ENCODE measurements at regions not wholly inside any gene's neighbourhood (a gene's known extent, or its start where the extent isn't known, plus 50 kb on each side); places are given as distances from the start of the nearest gene placed in this dataset.

- DNase-seq: no peak
These were observed 85.5 kb upstream of the RND3 start for GRCh38 chr2:150572961-150573395.

DNA sequence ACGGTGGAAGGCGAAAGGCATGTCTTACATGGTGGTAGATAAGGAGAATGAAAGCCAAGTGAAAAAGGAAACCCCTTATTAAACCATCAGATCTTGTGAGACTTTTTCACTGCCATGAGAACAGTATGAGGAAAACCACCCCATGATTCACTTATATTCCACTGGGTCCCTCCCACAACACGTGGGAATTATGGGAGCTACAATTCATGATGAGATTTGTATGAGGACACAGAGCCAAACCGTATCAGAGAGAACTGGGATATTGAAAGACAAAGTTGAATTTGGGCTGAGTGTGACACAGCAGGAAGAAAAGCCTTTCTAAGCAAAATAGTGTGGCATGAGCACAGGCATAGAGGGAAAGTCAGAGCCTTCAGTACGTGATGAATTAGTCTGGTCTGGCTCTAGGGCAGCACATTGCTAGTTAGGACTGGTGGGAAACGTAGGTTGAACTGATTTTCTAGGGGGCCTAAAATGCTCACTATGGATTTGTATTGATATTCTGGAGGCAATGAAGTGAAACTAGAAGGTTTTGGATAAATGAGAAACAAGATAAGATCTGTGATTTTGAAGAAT is 84.8 kb upstream of the RND3 start:
- DNase-seq: no peak

DNA sequence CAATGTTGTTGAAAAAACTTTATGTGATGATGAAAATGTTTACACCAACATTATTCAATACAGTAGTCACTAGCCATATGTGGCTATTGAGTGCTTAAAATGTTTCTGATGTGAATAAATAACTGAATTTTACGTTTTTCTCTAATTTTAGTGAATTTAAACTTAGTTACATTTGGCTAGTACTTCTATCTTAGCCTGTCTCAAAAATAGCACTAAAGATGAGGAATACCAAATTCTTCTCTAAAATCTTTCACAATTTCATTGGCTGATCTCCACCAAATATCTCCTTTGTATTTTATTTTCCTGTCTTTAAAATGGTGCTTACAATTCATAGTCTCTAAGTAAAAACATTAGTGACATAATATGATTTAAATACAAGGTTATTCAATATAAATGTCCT is 83.7 kb upstream of the RND3 start:
- DNase-seq: no peak

DNA sequence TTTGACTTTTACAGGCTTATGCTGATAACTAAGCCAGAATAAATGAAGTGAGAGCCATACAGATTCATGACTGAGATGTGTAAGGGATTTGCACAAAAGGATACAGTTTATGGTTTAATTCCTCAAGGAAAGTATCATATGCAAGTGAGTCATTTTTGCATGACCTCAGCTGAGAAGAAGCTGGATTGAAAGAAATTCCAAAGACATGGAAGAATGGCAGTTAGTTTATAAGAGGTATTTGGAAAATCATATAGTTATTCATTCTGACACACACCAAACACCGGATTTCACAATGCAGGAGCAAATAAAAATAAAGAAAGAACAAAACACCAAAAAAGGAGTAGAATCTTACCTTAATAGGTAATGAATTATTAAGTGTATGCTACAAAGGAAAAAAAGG is 83.2 kb upstream of the RND3 start:
- DNase-seq: no peak

DNA sequence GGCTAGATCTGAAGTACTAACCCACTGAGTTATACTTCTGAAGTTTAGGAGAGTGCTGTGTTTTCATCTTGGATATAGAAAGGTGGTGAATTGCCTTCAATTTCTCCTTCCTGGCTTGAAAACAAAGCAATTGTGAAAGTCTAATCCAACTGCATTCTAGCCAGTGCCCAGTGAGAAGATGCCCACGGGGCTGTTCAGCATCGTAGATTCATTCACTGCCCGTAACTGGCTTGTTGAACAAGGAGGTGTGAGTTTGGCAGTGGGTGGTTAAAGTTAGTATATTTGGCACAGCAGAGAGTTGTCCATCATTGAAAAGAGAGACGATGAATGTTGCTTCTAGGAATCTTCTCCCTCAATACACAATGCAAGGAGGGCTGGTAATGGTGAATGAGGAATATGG is 82.3 kb upstream of the RND3 start:
- no peak for DNase-seq

- no peak for DNase-seq
These were observed 80.4 kb upstream of the RND3 start for GRCh38 chr2:150567771-150568301.

DNA sequence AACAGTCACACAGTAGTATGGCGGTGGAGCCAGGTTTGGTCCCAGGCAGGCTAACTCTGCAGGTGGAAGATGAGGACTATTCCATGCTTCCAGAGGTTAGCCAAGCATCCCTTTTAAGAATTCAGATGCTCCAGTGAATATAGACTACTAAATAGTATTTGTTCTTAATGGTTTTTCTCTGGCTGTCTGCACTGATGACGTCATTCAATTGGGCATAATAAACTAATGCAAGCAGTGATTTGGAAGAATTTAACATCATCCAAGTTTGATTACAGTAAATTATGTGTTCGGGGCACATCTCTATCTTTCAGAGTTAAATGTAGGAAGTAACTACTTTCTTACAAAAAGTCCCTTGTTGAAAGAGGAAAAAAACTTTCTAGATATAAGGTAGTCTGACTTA is 78.8 kb upstream of the RND3 start:
- no peak for DNase-seq

DNA sequence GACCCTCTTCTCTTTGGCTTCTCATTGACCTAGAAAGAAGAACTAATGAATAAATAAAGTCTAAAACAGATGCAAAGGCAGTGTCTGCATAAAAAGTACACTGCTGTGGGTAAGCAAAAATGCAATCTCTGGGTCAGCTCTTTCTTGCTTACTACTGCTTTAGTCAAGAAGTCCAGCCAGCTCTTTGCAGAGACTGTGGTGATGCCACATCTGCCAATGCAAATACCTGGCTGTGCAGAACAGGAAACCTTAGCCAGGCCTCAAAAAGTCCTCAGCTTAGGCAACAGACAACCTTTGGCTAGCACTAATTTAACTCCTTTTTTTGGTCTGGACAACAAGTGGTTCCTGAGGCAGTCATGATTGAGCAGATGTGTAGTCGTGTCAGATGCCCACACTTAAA is 73.6 kb upstream of the RND3 start:
- no peak for DNase-seq

DNA sequence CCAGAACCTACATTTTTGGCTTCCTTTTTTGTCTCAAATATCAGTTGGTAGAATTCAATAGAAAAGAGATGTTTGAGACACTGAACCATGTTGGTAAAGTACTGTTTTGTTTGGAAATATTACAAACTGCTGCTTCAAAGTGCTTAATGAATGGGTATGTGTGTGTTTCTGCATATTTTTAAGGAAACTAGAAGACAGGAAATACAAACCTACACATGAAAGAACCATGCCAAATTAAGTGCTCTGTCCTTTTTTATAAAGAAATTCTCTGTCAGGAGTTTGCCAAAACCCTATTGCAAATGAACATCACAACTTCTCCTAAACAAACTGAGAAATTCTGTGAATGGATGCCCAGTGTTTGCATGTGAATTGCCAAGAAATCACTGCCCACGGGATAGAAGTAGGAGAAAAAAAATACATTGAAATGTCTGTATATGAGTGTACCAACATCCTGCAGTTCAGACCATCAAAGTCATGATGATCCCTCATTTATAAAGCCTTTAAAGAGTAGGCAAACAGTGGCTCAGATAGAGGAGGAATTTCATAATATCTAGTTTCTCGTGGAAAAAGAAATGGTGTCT is 69.6 kb upstream of the RND3 start:
- no peak for DNase-seq

GRCh38 chr2:150555611-150556356 is 68.3 kb upstream of the RND3 start:
- DNase-seq: no peak

DNA sequence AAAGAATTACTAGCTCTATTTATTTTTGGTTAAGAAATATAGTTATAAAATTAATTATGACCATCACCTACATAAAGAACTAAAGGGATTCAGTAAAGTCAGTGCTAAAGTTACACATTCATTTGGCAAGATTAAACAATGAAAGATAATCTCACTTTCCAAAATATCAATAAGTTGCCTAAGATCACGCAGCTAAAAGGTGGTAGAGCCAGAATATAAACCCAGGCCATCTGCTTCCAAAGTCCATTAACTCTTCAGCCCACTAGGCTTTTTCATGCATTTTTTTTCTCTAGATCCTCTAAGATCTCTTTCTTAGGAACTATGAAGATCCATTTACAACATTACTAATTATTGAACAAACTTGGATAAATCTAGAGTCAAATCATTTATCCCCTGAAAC is 66.6 kb upstream of the RND3 start:
- no peak for DNase-seq

GRCh38 chr2:150552041-150552820 is 64.8 kb upstream of the RND3 start:
- no peak for DNase-seq

DNA sequence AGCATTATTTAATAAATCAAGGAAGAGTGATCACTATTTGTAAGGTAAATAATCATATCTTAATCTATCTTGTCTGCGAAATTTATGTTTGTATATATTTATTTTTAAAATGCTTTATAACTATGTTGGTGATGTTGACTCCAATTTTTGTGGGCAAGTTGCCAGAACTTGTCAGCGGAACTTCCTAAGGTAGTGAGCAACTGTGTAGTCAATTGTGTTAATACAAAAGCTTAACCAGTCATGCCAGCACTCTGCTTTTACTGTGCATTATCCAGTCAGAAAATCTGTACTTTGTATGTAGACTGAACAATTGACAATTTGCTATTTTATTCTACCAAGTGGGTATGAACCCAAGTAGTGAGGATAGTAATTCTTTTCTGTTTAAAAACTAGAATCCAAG is 61.9 kb upstream of the RND3 start:
- DNase-seq: no peak

DNA sequence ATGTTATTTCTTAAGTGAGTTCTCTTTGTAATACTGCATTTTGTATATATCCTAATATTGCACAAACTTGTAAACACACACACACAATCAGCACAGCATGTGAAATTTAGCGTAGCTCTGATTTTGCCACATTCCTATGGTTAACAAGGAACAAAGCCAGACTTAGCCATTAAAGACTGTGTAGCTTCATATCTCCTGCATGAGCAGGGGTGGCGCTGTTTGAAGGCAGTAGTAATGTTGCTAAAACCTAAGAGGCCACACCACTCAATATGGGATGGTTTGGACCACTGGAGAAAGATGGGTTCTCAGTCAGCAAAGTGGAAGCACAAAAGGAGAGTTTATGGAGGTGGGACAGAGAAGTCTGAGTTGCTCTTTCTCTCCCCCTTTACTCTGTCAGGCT is 61.1 kb upstream of the RND3 start:
- DNase-seq: no peak

GRCh38 chr2:150545916-150546315 is 58.4 kb upstream of the RND3 start:
- no peak for DNase-seq

GRCh38 chr2:150544731-150545130 is 57.3 kb upstream of the RND3 start:
- no peak for DNase-seq

- no peak for DNase-seq
These were observed 55.2 kb upstream of the RND3 start for GRCh38 chr2:150542692-150543091.

DNA sequence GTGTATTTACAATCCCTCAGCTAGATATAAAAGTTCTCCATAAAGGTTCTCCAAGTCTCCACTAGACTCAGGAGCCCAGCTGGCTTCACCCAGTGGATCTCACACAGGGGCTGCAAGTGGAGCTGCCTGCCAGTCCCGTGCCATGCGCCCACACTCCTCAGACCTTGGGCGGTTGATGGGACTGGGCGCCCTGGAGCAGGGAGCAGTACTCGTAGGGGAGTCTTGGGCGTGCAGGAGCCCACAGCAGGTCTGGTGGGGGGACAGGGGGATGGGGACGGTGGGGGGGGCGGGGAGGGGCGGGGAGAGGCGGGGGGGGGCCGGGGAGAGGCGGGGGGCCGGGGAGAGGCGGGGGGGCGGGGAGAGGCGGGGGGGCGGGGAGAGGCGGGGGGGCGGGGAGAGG is 54.7 kb upstream of the RND3 start:
- DNase-seq: no peak

- DNase-seq: no peak
These were observed 51.3 kb upstream of the RND3 start for GRCh38 chr2:150538651-150539201.
